NCI-H2227 (cell line): ENCODE measurements at regions not wholly inside any gene's neighbourhood (a gene's known extent, or its start where the extent isn't known, plus 50 kb on each side); places are given as distances from the start of the nearest gene placed in this dataset.

Experiments used
- DNase-seq: peaks from one replicate; lab custom pipeline; 2025; ENCODE audit not compliant: unreplicated experiment; lab: John Stamatoyannopoulos, UW

DNA sequence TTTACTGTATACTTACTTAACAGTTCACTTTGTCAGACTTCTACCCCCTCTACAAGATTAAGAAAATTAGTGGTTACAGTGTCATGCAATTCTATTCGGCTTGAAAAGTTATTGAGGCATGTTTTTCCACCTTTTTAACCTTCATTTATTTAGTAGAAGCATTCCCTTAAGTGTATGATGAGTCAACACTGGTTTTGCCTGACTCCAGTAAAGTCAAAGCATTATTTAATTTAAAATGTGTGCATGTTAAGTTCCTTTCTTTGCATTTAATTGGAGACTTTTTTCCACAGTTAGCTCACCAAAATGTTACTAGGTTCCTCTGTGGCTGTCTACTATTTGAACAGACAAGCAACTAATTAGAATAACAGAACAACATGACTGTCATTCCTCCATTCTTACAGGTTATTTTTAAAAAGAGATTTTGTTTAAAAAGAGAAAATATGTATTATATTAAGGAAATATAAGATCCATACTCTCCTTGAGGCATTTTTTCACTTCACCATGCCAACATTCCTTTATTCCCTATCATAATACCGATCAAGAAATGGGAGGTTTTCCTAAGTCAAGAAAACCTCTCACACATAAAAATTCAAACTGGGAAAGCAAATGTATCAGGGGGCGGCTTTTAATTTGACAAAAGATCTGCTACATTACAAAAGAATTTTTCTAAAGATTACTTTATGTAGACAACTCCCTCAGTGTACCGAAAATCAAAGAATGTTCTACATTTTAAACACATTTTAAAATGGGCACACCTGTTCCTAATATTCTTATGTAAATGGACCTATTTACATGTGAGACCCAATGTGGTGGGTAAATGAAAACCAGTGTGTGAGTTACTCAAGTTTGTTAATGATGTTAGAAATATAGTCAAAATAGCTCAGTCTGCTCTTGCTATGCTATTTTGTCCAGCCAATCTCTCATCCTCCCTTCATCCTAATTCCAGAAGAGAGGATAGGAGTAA, 361.2 kb downstream of the UTRN start:
- no peak for DNase-seq

DNA sequence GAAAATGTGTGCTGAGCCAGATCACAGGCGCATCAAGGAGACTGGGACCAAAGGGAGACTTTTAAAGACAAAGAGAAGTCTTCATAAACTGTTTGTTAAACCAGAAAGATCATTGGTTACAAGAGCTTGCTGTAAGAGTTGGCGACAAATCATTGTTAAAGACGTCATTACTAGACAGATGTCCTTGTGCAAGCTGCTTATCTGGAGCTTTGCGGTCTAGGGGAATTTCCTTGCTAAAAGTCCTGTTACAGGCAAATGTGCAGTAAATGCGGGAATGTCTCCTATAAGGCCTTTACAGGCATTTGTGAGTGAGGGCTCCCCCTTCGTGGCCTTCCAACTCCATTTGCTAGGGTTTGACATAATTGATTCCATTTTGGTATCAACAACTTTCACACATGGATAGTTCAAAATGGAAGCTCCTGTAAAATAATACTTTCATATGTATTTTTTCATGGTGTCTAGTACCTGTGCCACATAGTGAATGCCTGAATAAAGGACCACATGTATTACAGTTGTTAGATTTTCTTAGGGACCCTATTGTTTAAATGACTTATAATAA, 362.4 kb downstream of the UTRN start:
- DNase-seq, result no peak

DNA sequence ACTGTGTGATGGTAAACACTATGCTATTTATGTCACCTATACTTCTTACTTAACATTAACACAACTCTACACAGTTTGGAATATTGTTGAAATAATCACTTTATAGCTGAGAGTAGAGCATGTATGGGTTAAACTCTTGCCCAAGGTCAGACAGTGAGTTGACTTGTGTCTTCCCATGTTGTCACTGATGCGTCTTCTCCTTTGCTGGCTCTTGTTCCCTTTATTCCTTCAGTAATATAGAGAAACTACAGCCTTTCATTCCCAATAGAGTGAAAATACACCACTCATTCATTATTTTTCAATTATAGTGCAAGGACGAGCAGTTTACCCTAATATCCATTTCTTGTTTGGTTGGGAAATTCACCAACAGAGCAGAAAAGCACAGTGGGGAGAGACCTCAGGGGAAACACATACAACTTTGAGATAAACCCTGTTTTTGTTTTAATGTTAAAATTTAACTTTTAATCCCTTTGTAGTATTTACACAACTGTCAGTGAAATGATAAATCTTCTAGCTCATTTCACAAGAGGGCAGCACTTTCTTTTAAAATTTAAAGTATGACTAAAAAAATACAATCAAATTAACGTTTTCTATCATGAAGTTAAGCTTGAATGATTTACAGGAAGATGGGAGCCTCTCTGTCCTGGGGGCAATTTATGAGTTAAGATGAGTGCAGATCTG, 363.0 kb downstream of the UTRN start:
- DNase-seq, result no peak

- no peak for DNase-seq
These were observed 363.9 kb downstream of the UTRN start for GRCh38 chr6:144649085-144649484.

DNA sequence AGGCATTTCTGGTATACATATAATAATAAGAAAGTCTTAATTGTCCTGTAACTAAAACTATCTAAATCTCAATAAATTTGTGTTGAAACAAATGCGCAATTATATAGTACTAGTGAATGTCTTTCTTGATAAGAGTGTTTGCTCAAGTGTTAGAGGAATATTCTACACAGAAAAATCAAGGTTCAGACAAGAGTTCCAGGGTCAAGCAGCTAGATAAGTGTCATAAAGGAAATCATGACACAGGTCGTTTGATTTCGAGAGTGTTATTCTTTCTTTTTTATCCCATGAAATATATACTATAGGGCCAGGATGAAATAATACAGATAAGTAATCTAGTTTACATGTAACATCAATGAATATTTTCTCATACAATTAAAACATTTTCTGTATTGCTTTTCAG, 366.1 kb downstream of the UTRN start:
- no peak for DNase-seq

DNA sequence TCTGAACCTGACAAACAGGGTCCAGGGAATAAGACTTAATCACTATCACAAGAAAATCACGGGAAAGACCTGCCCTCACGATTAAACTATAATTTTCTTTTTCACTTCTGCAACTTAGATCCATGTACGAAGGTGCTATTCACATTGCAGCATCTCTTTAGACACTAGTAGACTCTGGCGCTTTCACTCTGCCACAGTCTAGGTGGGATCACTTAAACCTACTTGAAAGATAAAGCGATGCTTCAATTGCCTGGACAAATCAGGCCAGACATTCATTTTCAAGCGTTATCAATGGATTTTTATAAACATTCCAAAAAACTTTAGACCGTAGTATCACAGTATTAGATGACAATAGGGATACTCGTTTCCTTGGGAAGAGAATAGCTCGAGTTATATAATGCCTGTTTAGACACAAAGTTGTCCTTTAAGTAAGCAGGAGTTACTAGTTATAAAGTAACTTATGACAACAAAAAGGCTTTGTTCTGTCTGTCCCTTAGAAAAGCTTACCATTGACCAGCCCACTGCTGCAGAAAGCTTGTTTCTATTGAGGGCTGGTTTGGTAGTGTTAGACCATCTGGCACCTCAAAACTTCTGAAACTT, 367.3 kb downstream of the UTRN start:
- DNase-seq, result no peak

GRCh38 chr6:144653885-144654505, 368.9 kb downstream of the UTRN start:
- no peak for DNase-seq

DNA sequence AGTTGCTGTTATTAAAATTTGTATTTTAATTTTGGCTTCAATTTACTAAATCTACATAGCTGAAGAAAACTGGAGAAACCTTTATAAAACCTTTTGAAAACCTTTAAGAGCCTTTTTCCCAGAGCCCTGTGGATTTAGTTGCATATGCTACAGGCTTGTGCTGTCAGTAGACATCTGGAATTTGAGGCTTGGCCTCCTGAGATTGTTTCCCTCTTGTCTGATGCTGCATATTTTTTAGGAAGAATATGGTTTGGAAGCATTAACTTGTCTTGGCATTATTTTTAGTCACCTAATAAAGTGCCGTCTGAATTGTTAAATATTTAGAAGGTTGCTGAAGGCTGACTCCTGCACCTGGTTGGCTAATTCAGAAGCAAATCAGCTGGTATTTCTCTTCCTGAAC, 369.4 kb downstream of the UTRN start:
- DNase-seq, result no peak

DNA sequence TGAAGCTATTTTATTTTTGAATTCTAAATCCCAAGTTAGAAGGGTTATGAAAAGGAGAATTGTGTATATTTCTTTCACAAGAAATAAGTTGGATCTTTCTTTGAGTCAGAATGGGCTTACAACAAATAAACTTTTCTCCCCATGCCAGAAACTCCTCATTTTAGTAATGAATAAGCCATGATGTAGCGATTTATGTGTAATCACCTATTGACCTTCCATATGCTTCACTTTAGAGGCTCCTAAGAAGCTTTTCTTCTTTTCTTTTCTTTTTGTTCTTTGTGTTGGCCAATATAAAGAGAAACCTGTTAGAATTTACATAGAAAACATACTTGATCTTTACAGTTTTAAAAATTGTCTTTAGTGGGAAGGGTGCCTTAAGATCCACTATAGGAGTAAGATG, 370.2 kb downstream of the UTRN start:
- DNase-seq, result no peak

GRCh38 chr6:144657691-144658090, 372.6 kb downstream of the UTRN start:
- no peak for DNase-seq

GRCh38 chr6:144659202-144660182, 374.4 kb downstream of the UTRN start:
- DNase-seq, result peak; percentile 49

GRCh38 chr6:144660561-144661115, 375.5 kb downstream of the UTRN start:
- peak; percentile 1 for DNase-seq

DNA sequence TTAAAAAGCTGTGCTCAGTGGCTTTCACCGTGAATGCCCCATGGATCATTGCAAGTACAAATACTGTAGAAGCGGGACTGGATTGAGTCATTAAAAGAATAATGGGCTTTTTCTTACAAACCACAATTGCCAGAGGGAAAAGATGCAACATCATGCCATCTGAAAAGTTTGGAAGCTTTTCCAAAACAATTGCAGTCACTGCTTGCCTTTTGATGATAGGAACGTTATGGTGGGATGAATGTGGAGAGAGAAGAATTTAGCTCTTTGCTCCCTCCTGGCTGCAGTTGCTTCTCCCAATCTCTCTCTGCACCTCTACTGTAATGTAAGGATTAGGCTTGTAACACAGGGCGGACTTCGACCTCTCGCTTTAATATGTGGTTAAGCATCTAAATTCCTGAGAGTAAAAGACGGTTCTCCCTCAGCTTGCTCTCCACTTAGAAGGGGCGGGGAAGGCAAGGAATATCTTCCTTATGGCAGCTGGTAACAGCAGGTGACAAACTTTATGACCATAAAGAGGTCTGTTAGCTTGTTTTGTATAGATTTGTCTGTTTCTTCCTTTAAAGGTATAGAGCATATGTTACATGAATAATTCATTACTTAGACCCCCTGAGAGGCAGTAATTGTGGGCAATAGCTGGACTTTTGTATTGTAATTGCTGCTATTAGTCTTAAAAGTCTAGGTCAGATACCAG, 376.1 kb downstream of the UTRN start:
- peak; percentile 74 for DNase-seq

- DNase-seq, result no peak
These were observed 377.8 kb downstream of the UTRN start for GRCh38 chr6:144662812-144663365.

DNA sequence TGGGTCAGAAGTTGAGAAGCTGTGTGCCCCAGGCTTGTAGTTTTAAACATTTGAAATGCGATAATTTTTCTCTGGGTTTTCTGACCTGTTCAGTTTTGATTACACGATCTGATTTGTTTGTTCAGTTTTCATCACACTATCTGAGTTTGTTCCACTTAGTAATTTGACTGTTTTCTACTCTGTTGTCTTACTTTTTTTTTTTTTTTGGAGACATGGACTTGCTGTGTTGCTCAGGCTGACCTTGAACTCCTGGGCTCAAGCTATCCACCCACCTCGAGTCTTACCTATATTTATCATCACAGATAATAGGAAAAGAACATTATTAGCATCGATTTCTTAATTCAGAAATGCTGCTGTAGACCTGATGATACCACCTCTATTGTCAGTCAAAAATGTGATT, 379.1 kb downstream of the UTRN start:
- no peak for DNase-seq

GRCh38 chr6:144664947-144665346, 379.8 kb downstream of the UTRN start:
- no peak for DNase-seq

GRCh38 chr6:144665932-144666450, 380.9 kb downstream of the UTRN start:
- no peak for DNase-seq

GRCh38 chr6:144666781-144667180, 381.6 kb downstream of the UTRN start:
- no peak for DNase-seq
